Activated T-helper 1 cell treated with Interleukin-2 at 50 U/mL for 16 hours (primary cell): ENCODE measurements at regions not wholly inside any gene's neighbourhood (a gene's known extent, or its start where the extent isn't known, plus 50 kb on each side); places are given as distances from the start of the nearest gene placed in this dataset.
A peak's percentile ranks its signal among the peaks of the same experiment; 100 is the strongest.
"Not testable (repeated sequence)": the region's sequence is repeated elsewhere in the genome, so short reads cannot be mapped to it uniquely, and the experiment has no call there.

Source experiments
- DNase-seq: peaks from one replicate; pipeline ENCODE4 v3.0.0-alpha.2; 2020; ENCODE audit warnings: low read depth

- DNase-seq, result no peak
These were observed 114.0 kb downstream of the LHX2 start for GRCh38 chr9:124125651-124125977.

GRCh38 chr9:124126648-124127646, 115.4 kb downstream of the LHX2 start:
- peak; percentile 63 for DNase-seq

- DNase-seq, result no peak
These were observed 117.1 kb downstream of the LHX2 start for GRCh38 chr9:124128568-124129166.

- no peak for DNase-seq
These were observed 118.9 kb downstream of the LHX2 start for GRCh38 chr9:124130277-124131075.

GRCh38 chr9:124131518-124131917, 120.0 kb downstream of the LHX2 start:
- not testable (repeated sequence) for DNase-seq

GRCh38 chr9:124132671-124133147, 121.1 kb downstream of the LHX2 start:
- DNase-seq, result no peak

- DNase-seq, result no peak
These were observed 122.2 kb downstream of the LHX2 start for GRCh38 chr9:124133727-124134126.

GRCh38 chr9:124134526-124134925, 123.0 kb downstream of the LHX2 start:
- DNase-seq, result no peak

GRCh38 chr9:124135813-124136365, 121.9 kb upstream of the NEK6 start:
- DNase-seq, result no peak

GRCh38 chr9:124137009-124137943, 120.5 kb upstream of the NEK6 start:
- no peak for DNase-seq

GRCh38 chr9:124137944-124138335, 119.8 kb upstream of the NEK6 start:
- DNase-seq, result no peak

- DNase-seq, result no peak
These were observed 118.7 kb upstream of the NEK6 start for GRCh38 chr9:124139001-124139400.

GRCh38 chr9:124140941-124141568, 116.7 kb upstream of the NEK6 start:
- DNase-seq, result no peak

- not testable (repeated sequence) for DNase-seq
These were observed 113.1 kb upstream of the NEK6 start for GRCh38 chr9:124144561-124145123.

- no peak for DNase-seq
These were observed 111.7 kb upstream of the NEK6 start for GRCh38 chr9:124146031-124146561.

- no peak for DNase-seq
These were observed 107.8 kb upstream of the NEK6 start for GRCh38 chr9:124149992-124150391.

GRCh38 chr9:124163760-124164255, 93.9 kb upstream of the NEK6 start:
- DNase-seq, result no peak

- DNase-seq, result no peak
These were observed 92.9 kb upstream of the NEK6 start for GRCh38 chr9:124164811-124165210.

- DNase-seq, result no peak
These were observed 83.3 kb upstream of the NEK6 start for GRCh38 chr9:124174433-124174832.

GRCh38 chr9:124177522-124177921, 80.2 kb upstream of the NEK6 start:
- not testable (repeated sequence) for DNase-seq
